ENCODE measurements at regions not wholly inside any gene's neighbourhood (a gene's known extent, or its start where the extent isn't known, plus 50 kb on each side); places are given as distances from the start of the nearest gene placed in this dataset.
"Not testable (repeated sequence)": the region's sequence is repeated elsewhere in the genome, so short reads cannot be mapped to it uniquely, and the experiment has no call there.

DNA sequence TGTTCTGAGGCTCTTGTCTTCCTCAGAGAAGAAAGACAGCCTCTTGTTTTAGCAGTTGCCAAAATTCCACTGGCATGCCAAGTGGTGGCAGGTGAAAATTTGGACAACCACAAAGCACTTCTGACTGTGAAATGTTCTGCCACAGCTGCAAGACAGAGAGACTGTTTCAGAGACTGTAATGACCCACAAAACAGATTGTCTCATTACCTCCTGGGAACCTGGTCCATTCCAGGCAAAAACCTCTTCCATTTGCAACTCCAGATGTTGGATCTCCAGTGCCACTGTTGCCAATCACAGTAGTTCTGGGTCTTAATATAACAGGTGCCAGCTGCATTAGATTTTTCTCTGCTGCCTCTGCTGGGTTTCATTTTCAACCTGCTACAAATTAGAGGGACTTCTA lies 911.5 kb downstream of the UQCRFS1 start:
- DNase-seq, result no peak

DNA sequence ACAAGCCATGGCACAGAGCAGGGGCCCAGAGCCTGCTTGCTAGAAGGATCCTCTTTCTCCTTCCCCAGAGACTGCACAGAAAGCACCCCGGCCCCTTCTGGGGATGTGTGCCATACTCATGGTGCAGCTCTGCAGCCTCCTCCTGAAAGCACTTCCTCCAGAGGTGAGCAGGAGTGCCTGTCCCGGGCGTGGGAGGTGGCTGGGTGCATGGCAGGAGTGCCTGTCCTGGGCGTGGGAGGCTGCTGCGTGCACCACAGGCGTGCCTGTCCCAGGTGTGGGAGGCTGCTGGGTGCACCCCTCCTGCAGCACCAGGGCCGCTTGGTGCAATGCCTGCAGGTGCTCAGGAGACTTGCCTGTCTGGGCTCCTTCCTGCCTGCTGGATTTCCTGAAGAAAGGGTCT lies 913.3 kb downstream of the UQCRFS1 start:
- DNase-seq, result no peak

DNA sequence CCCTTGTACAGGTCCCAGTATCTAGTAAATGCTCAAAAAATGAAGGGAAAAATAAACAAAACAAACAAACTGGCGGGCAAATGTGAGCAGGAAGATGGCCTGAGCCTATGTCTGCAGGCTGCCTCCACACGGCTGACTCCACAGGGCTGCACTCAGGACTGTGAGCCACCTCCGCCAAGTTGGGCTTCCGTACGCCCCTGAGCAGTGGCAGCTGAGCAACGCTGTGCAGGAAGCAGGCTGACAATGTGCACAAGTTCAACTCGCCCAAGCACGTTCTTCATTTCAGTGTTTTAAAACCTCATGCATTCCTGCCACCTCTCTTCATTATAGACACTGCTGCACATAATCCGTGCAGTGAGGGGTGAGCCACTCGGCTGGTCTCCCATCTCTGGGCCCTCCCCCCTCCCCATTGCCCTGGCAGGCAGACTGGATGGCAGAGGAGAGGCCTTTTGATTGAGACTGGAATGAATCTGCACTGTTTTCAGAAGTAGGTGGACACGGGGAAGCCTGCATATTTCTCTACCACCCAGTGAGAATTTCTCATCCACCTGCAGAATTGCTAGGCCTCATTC lies 915.3 kb downstream of the UQCRFS1 start:
- DNase-seq, result no peak

DNA sequence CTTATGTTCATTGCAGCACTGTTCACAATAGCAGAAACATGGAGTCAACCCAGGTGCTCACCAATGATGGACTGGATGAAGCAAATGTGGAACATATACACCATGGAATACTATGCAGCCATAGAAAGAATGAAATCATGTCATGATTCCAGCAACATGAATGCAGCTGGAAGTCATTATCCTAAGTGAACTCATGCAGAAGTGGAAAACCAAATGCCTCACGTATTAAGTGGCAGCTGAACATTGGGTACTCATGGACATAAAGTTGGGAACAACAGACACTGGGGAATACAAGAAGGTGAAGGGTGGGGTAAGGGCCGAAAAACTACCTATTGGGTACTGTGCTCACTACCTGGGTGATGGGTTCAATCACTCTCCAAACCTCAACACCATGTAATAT lies 915.9 kb downstream of the UQCRFS1 start:
- DNase-seq, result no peak

DNA sequence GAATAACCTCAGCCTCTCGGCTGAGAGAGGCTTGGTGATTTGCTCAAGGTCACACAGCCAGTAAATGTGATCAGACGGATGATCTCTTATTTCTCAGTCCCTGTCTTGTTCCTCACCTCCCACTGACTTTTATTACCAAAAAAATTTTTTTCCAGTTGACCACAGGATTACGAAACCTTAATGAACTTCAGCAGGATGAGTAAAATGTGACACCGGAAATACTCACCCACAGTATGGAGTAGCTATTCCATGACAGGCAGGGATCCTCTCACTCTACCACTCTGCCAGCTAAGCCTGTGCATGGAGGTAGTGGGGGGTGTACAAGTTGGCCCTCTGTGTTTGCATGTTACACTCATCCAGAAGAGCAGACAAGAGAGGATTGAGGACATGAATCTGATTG lies 916.4 kb downstream of the UQCRFS1 start:
- no peak for DNase-seq

DNA sequence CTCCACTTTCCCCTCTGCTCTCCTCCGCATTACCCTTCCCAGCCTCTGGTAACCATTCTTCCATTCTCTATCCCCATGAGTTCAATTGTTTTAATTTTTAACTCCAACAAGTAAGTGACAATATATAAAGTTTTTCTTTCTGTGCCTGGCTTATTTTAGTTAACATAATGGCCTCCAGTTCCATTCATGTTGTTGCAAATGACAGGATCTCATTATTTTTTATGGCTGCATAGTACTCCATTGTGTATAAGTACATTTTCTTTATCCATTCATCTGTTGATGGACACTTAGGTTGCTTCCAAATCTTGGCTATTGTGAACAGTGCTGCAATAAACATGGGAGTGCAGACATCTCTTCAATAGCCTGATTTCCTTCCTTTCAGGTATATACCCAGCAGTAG lies 918.0 kb downstream of the UQCRFS1 start:
- DNase-seq, result not testable (repeated sequence)

DNA sequence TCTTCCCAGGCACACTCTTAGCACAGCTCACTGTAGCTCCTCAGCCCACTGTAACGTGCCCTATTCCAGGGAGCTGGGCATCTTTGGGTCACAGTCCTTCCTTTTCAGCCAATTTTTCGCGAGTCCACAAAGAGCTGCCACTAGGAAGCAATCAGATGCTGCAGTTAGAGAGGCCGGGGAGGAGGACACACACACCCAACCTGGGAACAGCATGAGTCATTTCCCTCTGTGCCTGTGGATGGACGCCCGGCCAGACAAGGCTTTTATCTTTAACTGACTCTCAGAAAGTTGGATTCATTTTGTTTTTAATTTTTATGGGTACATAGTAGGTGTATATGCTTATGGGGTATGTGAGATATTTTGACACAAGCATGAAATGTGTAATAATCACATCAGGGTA lies 918.6 kb downstream of the UQCRFS1 start:
- no peak for DNase-seq

DNA sequence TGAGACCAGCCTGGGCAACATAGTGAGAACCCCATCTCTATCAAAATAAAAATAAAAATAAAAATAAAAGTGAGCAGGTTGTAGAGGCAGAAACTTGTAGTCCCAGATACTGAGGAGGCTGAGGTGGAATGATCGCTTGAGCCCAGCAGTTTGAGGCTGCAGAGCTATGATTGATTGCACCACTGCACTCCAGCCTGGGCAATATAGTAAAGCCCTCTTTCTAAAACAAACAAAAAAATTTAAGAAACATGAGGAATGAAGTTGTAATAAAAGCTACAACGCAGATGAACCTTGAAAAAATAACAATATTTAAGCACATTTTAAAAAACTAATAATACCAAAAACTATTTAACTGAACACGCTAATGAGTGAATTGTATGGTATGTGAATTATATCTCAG lies 919.3 kb downstream of the UQCRFS1 start:
- no peak for DNase-seq

DNA sequence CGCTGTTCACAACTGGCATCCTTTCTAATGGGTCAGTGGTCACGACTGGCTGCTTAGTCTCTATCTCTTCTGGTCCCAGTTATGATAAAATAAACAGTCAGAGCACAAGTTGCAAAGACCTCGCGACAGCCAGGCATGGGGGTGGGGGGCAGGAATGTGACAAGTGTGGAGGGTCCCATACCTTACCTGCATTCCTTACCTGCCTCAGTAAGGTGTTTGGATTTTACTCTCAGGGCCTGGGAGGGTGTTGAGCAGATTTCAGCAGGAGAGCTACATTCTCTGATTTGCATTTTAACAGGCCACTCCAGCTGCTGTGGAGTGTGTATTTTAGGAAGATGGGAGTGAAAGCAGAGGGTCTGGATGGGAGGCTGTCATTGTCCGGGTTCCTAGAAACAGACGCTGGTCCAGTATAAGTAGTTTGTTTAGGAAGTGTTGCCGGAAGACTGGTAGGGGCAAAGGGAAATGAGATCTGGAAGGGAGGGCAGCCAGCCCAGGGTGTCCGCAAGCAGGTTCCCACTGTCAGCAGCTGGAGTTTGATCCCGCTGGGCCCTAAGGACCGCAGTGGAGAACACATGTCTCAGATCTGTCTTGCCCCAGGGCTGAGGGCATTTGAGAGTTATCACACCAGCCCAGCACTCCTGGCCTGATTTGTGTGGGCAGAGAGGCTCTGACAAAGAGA lies 920.0 kb downstream of the UQCRFS1 start:
- DNase-seq, result no peak

DNA sequence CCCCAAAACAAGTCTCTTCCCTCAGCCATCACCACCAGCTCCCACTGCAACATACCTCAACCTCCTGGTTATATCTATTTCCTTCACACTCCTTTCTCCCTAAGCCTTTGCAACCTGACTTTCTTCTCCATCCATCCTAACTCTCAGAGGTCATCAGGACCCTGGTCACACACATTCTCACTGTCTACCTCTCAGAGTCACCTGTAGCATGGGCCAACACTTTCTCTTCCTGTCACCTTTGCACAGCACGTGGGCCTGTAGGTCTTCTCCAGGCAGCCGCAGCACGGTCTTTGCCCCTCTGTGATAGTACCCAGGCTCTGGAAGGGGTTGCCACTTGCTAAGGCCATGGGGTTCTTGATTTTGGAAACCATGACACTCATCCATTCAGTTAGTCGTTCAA lies 921.1 kb downstream of the UQCRFS1 start:
- DNase-seq, result no peak

DNA sequence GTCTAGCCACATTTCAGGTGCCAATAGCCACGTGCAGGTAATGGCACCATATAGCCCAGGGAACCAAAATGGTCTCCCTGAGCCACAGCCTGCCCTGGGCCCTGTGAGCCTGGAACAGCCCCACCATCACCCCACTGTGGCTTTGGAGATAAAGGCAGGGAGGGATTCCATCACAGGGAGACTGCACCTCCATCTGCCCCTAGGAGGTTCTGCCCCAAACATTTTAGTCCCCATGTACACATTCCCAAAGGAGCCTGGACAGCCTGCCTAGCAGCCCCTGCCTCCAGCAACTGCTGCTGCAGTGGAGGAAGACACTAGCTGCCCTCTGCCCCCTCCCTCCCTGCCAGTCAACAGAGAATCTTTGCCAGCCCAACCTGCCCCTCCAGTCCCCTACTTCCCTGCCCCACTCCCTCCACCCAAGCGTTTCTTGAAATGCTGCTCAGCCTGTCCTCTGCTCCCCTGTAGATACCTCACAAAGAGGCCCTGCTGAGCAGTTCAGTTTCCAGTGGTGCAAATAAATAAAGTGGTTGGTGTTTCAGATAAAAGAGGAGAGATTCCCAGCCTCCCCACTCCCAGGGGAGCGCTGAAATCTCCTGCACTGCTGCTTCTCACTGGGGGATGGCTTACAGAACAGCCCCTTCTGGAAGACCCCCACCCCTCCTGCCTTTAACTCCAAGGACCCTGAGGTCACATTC lies 921.8 kb downstream of the UQCRFS1 start:
- DNase-seq, result no peak

DNA sequence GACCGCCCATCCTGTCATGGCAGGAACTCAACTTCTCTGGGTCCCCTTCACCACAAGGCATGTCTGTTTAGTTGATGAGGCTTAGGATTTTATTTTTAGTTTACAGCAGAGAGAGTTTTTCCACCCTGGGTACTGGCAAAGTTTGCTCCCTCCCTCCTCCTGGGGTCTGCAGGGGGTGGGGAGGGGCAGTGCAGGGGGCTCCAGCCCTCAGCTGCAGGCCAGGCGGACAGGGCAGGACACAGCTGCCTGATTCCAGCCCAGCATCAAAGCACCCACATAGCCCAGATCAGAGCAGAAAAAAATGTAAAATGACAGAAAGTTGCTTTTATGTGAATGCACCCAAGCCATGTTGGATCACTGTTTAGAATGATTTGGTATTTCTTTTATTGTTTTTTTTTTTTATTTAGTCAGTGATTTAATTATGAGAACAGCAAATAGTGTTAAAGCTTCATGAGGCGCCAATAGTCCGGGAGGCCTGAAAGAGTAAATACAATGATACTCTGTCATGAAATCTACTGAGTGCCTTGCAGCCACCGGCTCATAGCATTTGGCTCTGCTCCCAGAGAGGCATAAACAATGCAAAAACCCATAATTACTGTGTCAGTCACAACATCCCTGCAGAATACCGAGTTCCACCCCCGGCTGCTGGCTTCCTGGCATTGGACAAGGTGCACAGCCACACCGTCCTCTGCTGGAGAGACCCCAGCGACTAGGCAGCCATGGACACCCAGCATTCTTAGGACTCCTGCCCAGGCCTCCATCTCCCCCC lies 923.5 kb downstream of the UQCRFS1 start:
- DNase-seq, result no peak

DNA sequence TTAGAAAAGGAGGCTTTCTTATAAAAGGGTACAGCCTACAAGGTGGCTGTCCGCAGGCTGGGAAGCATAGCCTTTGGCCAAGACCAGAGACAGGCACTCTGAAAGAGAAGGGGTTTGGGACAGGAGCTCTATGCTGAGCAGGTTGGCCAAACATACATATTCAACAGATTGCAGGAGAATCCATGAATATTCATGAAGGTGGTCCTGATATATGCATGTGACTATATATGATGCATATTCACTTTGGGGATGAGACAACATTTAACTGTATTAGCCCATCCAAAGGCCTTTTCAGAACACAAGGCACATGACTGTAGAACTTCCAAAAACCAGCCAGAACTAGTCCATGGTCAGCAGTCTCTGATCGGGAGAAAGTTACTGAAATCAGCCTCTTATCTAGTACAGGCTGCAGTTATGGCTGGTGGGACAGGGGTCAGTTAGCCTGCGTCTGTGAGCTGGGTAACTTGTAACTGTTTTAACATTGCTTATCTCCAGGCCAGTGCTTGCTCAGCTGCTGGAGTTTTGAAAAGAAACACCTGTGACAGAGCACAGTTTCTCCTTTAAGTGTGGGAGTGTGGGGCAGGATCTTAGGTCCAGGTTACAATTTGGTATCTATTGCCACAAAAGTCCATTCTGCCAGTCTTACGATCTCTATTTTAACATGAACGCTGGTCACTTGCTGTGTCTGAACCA lies 924.2 kb downstream of the UQCRFS1 start:
- DNase-seq, result no peak

DNA sequence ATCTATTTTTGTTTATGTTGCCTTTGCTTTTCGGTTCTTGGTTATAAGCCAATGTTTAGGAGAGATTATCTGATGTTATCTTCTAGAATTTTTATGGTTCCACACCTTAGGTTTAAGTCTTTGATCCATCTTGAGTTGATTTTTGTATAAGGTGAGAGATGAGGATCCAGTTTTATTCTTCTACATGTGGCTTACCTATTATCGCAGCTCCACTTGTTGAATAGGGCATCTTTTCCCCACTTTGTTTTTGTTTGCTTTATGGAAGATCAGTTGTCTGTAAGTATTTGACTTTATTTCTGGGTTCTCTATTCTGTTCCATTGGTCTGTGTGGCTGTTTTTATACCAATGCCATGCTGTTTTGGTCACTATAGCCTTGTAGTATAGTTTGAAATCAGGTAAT lies 927.0 kb downstream of the UQCRFS1 start:
- no peak for DNase-seq

DNA sequence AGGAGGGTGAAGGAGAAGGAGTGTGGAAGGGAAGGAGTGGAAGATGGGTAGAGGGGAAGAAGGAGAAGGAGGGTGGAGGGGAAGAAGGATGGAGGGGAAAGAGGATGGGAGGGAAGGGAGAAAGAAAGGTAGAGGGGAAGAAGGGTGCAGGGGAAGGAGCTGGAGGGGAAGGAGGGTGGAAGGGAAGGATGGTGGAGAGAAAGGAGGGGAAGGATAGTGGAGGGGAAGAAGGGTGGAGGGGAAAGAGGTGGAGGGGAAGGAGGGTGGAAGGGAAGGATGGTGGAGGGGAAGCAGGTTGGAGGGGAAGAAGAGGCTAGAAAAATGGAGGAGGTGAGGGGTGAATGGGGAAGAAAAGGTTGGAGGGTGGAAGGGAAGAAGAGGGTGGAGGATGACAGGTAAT lies 927.9 kb downstream of the UQCRFS1 start:
- DNase-seq, result no peak

DNA sequence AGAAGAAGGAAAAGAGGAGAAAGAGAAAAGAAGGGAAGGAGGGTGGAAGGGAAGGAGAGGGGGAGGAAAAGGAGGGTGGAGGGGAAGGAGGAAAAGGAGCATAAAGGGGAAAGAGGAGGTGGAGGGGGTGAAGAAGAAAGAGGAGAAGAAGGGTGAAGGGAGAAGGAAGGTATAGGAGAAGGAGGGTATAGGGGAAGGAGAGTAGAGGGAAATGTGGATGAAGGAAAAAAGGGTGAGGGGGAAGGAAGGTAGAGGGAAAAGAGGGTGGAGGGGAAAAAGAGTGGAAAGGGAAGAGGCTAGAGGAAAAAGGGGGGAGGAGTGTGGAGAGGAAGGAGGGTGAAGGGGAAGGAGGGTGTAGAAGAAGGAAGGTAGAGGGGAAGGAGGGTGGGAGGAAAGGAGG lies 928.6 kb downstream of the UQCRFS1 start:
- no peak for DNase-seq

DNA sequence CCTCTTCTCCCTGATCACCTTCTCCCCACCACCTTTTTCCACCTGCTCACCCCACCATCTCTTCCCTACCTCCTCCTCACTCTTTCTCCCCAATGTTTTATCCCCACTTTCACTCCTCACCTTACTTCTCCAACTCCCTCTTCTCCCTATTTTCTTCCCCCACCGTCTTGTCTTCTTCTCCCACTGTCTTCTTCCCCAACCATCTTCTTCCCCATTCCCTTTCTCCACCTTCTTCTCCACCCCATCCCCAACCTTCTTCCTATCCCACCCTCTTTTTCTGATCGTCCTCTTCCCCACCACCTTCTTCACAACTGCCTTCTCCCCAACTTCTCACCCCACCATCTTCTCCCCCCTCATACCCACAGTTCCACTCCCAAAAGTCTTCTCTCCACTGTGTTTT lies 929.4 kb downstream of the UQCRFS1 start:
- DNase-seq, result no peak

DNA sequence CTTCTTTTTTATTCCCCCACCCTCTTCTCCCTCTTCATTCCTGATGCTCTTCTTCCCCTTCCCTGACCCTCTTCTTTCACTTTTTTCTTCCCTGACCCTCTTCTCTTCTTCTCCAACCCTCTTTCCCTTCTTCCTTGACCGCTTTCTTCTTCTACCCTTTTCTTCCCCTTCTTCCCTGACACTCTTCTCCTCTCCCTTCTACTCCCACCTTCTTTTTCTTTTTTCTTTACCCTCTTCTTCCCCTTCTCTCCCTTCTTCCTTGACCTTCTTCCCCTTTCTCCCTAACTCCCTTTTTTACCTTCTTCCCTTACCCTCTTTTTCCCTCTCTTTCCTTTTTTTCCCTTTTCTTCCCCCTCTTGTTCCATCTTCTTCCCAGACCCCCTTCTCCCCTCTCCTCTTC lies 931.3 kb downstream of the UQCRFS1 start:
- DNase-seq, result no peak

DNA sequence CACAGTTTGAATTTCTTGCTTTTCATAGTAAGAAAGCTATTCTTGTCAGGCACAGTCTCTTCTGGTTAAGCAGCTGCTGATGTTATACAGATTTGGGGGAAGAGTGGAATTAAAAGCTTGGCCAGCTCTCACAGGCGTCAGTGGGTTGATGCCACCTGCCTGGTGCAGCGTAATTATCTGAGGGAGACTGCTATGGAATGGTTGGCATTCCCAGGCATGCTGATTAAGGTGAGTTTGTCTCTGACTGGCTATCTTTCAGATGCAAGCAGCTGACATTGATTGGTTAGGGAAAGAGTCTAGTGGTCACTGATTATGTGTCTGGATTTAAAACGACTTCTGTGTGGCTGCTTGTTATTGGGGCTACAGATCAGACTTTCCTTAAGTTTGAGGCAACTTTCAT lies 948.4 kb downstream of the UQCRFS1 start:
- no peak for DNase-seq

DNA sequence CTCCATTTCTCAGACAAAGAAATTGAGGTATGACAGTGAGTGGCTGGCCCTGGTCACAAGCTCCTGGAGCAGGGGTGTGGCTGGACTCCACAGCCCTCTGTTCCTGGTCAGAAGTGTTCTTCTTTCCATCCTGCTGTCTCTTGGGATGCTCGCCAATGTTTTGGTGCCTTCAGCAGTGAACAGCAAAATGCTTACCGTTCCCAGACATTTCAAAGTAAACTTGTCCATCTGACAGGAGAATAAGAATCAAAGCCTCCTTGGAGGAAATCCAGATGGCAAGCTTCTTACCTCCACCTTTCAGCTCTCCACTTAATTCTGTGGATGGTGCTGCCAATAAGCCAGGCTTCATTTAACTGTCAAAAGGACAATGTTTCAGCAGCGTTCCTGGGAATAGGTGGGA lies 954.1 kb downstream of the UQCRFS1 start:
- no peak for DNase-seq

DNA sequence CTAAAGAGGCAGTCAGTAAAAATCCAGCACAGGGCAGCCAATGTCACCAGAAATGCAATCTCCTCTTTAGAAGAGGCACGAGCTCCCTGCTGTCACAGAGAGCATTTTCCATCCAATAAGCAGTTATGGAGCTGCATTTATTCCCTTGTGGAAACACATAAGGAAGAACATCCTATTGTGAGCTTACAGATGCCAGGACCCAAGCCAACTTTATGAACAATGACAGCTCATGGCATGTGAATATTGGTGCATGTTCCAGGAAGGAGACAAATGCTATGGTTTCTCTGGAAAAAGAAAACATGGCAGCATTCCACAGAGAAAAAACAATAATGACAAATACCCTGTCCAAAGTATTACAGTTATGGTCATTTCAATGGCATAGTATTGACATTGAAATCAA lies 955.6 kb downstream of the UQCRFS1 start:
- DNase-seq, result no peak

DNA sequence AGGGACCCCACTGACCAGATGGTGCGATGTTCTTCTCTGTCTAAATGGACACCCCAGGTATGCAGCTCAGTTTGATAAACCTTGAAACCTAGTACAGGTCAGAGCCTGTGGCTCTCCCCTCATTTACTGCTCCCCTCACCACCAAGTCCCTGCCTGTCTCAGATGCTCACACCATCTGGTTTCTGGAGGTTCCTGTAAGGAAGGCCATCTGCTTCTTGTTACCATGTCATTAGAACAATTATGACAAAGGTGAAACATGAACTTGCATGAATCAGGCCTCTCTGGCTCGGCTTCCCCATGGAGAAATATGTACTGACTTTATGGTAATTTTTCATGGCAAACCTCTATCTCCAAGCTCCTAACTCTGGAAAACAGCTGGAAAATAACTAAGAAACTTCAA lies 965.7 kb downstream of the UQCRFS1 start:
- DNase-seq, result no peak

DNA sequence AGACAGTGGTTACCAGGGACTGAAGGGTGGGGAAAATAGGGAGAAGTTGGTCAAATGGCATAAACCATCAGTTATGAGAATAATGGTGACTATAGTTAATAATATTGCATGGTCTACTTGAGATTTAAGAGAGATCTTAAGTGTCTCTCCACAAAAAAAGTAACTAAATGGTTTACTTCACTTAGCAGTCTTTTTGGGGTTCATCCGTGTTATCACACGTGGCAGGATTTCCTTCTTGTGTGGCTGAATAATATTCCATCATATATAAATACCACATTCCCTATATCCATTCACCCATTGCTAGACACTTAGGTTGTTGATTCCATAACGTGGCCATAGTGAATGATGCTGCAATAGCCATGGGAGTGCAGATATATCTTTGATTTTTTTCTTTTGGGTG lies 967.0 kb downstream of the UQCRFS1 start:
- no peak for DNase-seq
